ENCODE measurements at regions not wholly inside any gene's neighbourhood (a gene's known extent, or its start where the extent isn't known, plus 50 kb on each side); places are given as distances from the start of the nearest gene placed in this dataset.

DNA sequence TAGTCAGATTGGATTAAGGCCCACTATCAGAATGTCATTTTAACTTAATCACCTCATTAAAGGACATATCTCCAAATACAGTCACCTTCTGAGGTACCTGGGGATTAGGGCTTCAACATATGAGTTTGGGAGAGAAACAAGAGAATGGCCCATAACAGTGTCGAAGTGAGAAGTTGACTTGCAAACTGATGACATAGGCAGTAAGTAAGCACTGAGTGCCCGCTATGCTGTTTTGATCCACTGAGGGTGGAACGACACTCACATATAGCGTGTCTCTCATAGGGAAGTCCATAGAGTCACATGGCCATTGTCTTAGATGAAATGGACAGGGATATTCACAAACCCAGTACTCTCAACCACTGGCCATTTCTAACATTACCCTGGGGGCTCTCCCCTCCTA lies 264.2 kb downstream of the SAMD5 start:
- Mint-ChIP-seq H3K27me3 (ENCODE audit: low read depth) (no peaks in the 10 kb centered on the region), H3K36me3 (ENCODE audit: low read depth) (no peaks in the 10 kb centered on the region), H3K9me3 (no peaks in the 10 kb centered on the region), H3K27ac (no peak overlapping the region), H3K4me3 (no peak overlapping the region), H3K4me1 (no peaks in the 10 kb centered on the region)
- TF ChIP-seq, protein P1, sequence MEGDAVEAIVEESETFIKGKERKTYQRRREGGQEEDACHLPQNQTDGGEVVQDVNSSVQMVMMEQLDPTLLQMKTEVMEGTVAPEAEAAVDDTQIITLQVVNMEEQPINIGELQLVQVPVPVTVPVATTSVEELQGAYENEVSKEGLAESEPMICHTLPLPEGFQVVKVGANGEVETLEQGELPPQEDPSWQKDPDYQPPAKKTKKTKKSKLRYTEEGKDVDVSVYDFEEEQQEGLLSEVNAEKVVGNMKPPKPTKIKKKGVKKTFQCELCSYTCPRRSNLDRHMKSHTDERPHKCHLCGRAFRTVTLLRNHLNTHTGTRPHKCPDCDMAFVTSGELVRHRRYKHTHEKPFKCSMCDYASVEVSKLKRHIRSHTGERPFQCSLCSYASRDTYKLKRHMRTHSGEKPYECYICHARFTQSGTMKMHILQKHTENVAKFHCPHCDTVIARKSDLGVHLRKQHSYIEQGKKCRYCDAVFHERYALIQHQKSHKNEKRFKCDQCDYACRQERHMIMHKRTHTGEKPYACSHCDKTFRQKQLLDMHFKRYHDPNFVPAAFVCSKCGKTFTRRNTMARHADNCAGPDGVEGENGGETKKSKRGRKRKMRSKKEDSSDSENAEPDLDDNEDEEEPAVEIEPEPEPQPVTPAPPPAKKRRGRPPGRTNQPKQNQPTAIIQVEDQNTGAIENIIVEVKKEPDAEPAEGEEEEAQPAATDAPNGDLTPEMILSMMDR (IDR thresholded peaks at IDR 0.05; ENCODE audit: unreplicated experiment in 3 of 3): no peak

DNA sequence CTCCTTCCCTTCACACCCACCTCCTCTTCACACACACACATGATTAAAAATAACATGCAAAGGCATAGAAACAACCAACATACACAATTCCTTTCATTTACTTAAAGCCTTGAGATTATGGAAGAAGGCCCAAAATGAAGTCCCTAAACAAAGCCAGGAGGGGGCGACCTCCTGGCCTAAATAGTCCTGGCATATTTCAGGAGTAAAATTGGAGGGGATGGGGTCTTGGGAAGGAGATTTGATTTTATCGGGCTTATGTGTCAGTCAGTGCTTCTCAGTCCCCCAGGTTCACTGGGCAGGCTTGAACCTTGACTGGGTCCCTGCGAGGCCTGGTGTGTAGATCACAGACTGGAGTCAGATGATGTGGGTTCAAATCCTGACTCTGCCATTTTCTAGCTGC lies 266.4 kb downstream of the SAMD5 start:
- H3K27me3 Mint-ChIP-seq (ENCODE audit: low read depth): peaks cover 5% of the 10 kb centered on the region
- H3K4me1 Mint-ChIP-seq: no peaks in the 10 kb centered on the region
- TF ChIP-seq, protein P1 (IDR thresholded peaks at IDR 0.05; ENCODE audit: unreplicated experiment in 3 of 3): no peak
- no peaks in the 10 kb centered on the region for H3K9me3 Mint-ChIP-seq
- no peak overlapping the region for H3K4me3 Mint-ChIP-seq
- no peak overlapping the region for H3K27ac Mint-ChIP-seq
- no peaks in the 10 kb centered on the region for H3K36me3 Mint-ChIP-seq (ENCODE audit: low read depth)

DNA sequence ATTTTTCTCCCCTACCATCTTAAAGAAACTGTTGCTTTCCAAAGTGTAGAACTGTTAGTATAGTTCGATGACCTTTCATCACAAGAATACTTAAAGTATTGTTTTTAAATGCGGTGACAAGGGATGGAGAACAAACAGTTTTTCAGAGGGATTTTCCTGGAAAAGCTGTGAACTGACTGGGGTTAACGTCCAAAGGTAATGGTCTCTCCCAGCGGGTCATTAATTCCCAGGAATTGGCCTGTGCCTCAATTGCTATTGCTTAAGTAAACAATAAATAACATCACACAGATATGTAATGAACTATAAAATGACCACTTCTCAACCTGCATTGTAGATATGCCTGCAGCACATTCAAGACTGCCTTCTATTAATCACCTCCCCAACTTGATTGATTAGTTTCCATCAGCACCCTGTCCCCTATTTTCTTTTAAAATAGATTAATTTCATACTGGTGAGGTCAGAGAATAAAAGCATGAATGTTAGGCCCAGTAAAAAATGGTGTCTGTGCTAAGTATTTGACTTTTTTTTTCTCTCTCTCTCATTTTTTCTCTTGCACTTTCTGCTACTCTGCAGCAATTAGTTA lies 268.2 kb downstream of the SAMD5 start:
- Mint-ChIP-seq H3K4me3 (no peak overlapping the region), H3K36me3 (ENCODE audit: low read depth) (no peaks in the 10 kb centered on the region), H3K27me3 (ENCODE audit: low read depth) (peaks cover 5% of the 10 kb centered on the region), H3K9me3 (no peaks in the 10 kb centered on the region), H3K4me1 (no peaks in the 10 kb centered on the region), H3K27ac (no peak overlapping the region)
- TF ChIP-seq, protein P1 (IDR thresholded peaks at IDR 0.05; ENCODE audit: unreplicated experiment in 3 of 3): no peak

DNA sequence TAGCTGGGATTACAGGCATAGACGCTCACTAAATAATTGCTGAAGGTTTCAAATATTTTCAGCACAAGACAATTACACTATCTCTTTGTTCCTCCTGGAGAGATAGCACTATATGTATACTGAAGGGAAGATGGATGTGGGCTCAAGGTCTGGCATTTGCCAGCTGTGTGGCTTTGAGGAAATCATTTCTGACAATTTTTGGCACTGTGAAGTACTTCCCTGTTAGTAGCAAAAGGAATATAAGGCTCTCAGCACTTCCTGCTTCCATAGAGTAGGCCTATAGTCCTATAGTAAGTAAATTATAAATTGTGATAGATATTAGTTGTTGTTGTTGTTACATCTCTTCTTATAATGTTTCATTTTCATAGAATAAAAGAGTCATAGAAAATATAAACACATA lies 271.1 kb downstream of the SAMD5 start:
- H3K36me3 Mint-ChIP-seq (ENCODE audit: low read depth): no peaks in the 10 kb centered on the region
- H3K9me3 Mint-ChIP-seq: no peaks in the 10 kb centered on the region
- H3K4me3 Mint-ChIP-seq: no peak overlapping the region
- no peak overlapping the region for H3K27ac Mint-ChIP-seq
- TF ChIP-seq, protein P1 (IDR thresholded peaks at IDR 0.05; ENCODE audit: unreplicated experiment in 3 of 3): no peak
- H3K27me3 Mint-ChIP-seq (ENCODE audit: low read depth): peaks cover 5% of the 10 kb centered on the region
- no peaks in the 10 kb centered on the region for H3K4me1 Mint-ChIP-seq

DNA sequence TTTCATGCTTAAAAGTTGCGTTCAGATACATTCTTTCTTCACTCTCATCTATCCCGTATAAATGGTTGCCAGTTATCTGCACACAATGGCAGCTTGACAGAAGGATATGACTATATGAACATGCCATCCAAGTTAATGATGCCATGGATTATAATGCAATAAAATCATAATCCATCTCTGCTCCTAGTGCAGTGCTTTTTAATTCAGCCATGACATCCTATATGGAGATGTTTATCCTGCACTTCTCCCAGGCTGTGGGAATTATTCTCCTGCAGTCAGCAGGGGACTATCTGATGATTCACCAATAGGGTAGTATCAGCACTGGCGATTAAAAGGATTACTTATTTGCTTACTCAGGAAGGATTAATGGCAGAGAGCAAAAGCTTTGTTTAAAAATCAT lies 273.8 kb downstream of the SAMD5 start:
- TF ChIP-seq, protein P1 (IDR thresholded peaks at IDR 0.05; ENCODE audit: unreplicated experiment in 3 of 3): no peak
- H3K27me3 Mint-ChIP-seq (ENCODE audit: low read depth): peaks cover 5% of the 10 kb centered on the region
- H3K4me3 Mint-ChIP-seq: no peak overlapping the region
- peak overlapping the region in 2 of 3 experiments; percentile 31 to 35 for H3K27ac Mint-ChIP-seq
- H3K9me3 Mint-ChIP-seq: no peaks in the 10 kb centered on the region
- no peaks in the 10 kb centered on the region for H3K36me3 Mint-ChIP-seq (ENCODE audit: low read depth)
- no peaks in the 10 kb centered on the region for H3K4me1 Mint-ChIP-seq

DNA sequence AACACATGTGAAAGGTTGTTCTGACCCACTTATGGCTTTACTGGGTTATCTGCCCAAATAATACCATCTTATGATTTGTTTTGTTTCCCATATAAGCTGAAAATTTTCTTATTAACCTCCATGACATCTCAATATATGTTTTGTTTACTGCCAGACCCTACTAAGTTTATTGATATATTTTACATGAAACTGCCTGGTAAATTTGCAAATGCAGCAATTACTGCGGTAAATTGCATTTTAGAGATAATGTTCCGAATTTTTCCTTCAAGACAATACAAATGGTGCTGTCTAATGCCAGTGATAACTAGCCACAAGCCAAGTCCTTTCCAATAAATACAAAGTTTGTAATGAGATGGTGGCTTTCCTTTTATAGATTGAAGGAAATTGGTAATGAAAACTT lies 275.9 kb downstream of the SAMD5 start:
- Mint-ChIP-seq H3K27me3 (ENCODE audit: low read depth) (no peaks in the 10 kb centered on the region), H3K9me3 (no peaks in the 10 kb centered on the region), H3K27ac (no peak overlapping the region), H3K36me3 (ENCODE audit: low read depth) (no peaks in the 10 kb centered on the region), H3K4me3 (no peak overlapping the region), H3K4me1 (no peaks in the 10 kb centered on the region)
- TF ChIP-seq, protein P1 (IDR thresholded peaks at IDR 0.05; ENCODE audit: unreplicated experiment in 3 of 3): no peak
